ENCODE measurements at regions not wholly inside any gene's neighbourhood (a gene's known extent, or its start where the extent isn't known, plus 50 kb on each side); places are given as distances from the start of the nearest gene placed in this dataset.

DNA sequence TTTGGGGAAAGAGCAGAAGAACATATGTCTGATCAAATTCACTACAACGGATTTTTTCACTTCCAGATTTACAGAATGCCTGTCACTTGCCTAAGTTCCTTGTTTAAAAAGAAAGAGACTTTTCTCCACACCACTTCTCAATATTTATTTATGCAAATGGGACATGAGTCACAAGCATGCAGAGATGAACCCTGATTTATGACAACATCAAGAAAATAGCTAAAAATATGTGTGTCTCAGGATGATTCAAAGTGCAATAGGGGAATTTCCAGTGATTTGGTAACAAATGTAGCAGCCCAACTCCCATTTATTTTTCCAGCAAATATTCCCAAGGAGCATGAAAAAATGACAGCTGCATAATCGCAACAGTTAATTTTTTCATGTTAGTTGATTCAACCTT is 180.4 kb upstream of the FAT1 start:
- ATAC-seq: no peak
- no peak overlapping the region for H3K27ac ChIP-seq
- WGBS, 2 donors: 64 to 72% methylated on average over 2 of the region's 2 CpGs
- no peaks in the 10 kb centered on the region for H3K9me3 ChIP-seq
- H3K27me3 ChIP-seq: no peaks in the 10 kb centered on the region
- H3K4me3 ChIP-seq: no peak overlapping the region
- H3K4me1 ChIP-seq: no peaks in the 10 kb centered on the region
- no peak for TF ChIP-seq POLR2A (IDR thresholded peaks at IDR 0.05)
- no peak for TF ChIP-seq CTCF (IDR thresholded peaks at IDR 0.05)
- no peak for DNase-seq
- intact Hi-C loops (cut with DNase I): no loop called here
- H3K36me3 ChIP-seq (replicated peaks in 1 of 2; ENCODE audit: insufficient read depth in 1 of 2, low read depth in 2 of 2): no peaks in the 10 kb centered on the region

- 93 to 95% methylated on average over 12 of the region's 12 CpGs for WGBS, 2 donors
- no peak for DNase-seq
- H3K4me1 ChIP-seq: no peaks in the 10 kb centered on the region
- ATAC-seq: no peak
- no peaks in the 10 kb centered on the region for H3K36me3 ChIP-seq (replicated peaks in 1 of 2; ENCODE audit: insufficient read depth in 1 of 2, low read depth in 2 of 2)
- no peak overlapping the region for H3K4me3 ChIP-seq
- TF ChIP-seq POLR2A (IDR thresholded peaks at IDR 0.05) (no peak), CTCF (IDR thresholded peaks at IDR 0.05) (no peak)
- H3K9me3 ChIP-seq: no peaks in the 10 kb centered on the region
- no peaks in the 10 kb centered on the region for H3K27me3 ChIP-seq
- no peak overlapping the region for H3K27ac ChIP-seq
- intact Hi-C loops (cut with DNase I): no loop called here
Measured at GRCh38 chr4:186906722-186907121, 183.1 kb upstream of the FAT1 start.

- H3K36me3 ChIP-seq (replicated peaks in 1 of 2; ENCODE audit: insufficient read depth in 1 of 2, low read depth in 2 of 2): no peaks in the 10 kb centered on the region
- H3K4me3 ChIP-seq: no peak overlapping the region
- no peak for ATAC-seq
- no peaks in the 10 kb centered on the region for H3K27me3 ChIP-seq
- H3K9me3 ChIP-seq: no peaks in the 10 kb centered on the region
- H3K27ac ChIP-seq: no peak overlapping the region
- H3K4me1 ChIP-seq: no peaks in the 10 kb centered on the region
- 56 to 72% methylated on average over 1 of the region's 1 CpG for WGBS, 2 donors
- no peak for DNase-seq
- TF ChIP-seq CTCF (IDR thresholded peaks at IDR 0.05) (no peak), POLR2A (IDR thresholded peaks at IDR 0.05) (no peak)
- intact Hi-C loops (cut with DNase I): no loop called here
Measured at GRCh38 chr4:186910385-186910784, 186.7 kb upstream of the FAT1 start.

DNA sequence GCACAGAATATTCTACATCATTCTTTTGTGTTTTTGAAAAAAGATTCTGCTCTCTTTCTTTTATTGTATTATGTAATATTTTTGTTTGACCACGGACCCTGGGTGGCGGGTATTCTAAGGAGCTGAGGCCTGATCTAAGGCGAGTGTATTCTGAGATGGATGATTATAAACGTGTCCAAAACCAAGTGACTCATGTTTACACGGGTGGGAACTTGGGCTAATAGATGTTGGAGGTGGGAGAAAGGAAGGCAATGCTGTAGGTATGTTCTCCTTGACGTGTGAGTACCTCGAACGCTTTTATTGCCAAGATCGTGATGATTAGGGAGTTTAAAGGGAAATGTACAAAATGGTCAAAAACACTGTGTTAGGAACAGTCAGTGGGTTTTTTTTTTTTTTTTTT is 188.9 kb upstream of the FAT1 start:
- no peaks in the 10 kb centered on the region for H3K4me1 ChIP-seq
- H3K27me3 ChIP-seq: no peaks in the 10 kb centered on the region
- no peak overlapping the region for H3K4me3 ChIP-seq
- ATAC-seq (no peak), DNase-seq (no peak)
- no peak for TF ChIP-seq POLR2A (IDR thresholded peaks at IDR 0.05)
- TF ChIP-seq CTCF (IDR thresholded peaks at IDR 0.05): no peak
- no peak overlapping the region for H3K27ac ChIP-seq
- H3K36me3 ChIP-seq (replicated peaks in 1 of 2; ENCODE audit: insufficient read depth in 1 of 2, low read depth in 2 of 2): no peaks in the 10 kb centered on the region
- intact Hi-C loops (cut with DNase I): no loop called here
- H3K9me3 ChIP-seq: no peaks in the 10 kb centered on the region
- 67 to 70% methylated on average over 9 of the region's 9 CpGs for WGBS, 2 donors

DNA sequence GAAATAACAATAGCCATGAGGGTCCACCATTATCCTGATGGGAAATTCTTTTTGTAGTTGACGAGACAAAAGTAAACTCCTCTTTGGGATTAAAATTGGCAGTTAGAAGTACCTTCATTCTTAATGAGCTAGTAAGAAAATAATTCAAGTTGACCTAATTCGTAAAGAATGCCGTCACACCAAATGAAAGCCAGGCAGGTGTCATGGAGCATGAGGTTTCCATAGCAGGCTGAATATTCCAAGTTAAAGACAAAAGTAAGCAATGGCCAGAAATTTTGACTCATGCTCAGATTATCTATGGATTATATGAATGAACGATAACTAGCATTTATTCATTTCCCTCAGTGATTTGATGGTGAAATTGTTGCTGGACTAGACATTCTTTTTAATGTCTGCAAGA is 192.2 kb upstream of the FAT1 start:
- TF ChIP-seq POLR2A (IDR thresholded peaks at IDR 0.05) (no peak), CTCF (IDR thresholded peaks at IDR 0.05) (no peak)
- no peak for ATAC-seq
- H3K9me3 ChIP-seq: no peaks in the 10 kb centered on the region
- H3K4me1 ChIP-seq: no peaks in the 10 kb centered on the region
- intact Hi-C loops (cut with DNase I): no loop called here
- 83 to 84% methylated on average over 4 of the region's 4 CpGs for WGBS, 2 donors
- H3K36me3 ChIP-seq (replicated peaks in 1 of 2; ENCODE audit: insufficient read depth in 1 of 2, low read depth in 2 of 2): no peaks in the 10 kb centered on the region
- H3K27ac ChIP-seq: no peak overlapping the region
- H3K27me3 ChIP-seq: no peaks in the 10 kb centered on the region
- H3K4me3 ChIP-seq: no peak overlapping the region
- no peak for DNase-seq

Data from body of pancreas (tissue), 4 donors.